Activated CD4-positive, alpha-beta T cell treated with anti-CD3 and anti-CD28 coated beads, Interleukin-2, amount 50 U/mL, for 1 hour (primary cell): ENCODE measurements at regions not wholly inside any gene's neighbourhood (a gene's known extent, or its start where the extent isn't known, plus 50 kb on each side); places are given as distances from the start of the nearest gene placed in this dataset.
"Not testable (repeated sequence)": the region's sequence is repeated elsewhere in the genome, so short reads cannot be mapped to it uniquely, and the experiment has no call there.

Experiments used
- DNase-seq: peaks from one replicate; pipeline ENCODE4 v3.0.0-alpha.2; 2020

DNA sequence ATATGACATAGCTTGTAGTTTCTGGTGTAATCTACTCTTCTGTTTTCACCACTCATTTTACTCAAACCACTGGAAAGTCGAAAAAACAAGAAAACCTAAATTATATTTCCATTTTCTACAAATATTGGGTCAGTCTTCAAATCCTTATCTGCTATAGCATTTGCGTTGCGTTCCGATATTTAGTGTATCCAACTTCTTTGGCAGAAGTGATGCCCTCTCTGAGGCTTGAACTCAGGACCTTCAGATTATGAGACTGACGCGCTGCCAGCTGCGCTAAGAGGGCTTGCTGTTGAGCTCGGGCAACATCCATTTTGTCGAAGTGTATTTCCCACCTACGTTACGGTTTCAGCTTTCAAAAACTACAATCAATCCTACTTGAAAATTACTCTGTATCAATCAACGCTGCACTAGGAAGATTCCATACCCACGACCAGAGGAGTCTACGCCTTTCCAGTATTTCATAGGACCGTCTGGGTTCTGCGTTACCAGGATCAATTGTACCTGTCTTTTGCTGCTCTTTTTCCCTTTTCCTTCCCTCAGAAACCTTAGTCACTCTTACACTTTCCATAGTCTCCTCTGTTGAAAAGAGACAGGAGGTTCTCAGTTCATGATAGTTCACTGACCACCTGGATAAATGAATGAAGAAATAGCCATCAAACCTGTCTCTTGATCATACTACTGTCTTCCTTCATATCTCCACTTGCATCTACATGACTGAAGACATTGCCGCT is 140.5 kb upstream of the ZNF322 start:
- not testable (repeated sequence) for DNase-seq

DNA sequence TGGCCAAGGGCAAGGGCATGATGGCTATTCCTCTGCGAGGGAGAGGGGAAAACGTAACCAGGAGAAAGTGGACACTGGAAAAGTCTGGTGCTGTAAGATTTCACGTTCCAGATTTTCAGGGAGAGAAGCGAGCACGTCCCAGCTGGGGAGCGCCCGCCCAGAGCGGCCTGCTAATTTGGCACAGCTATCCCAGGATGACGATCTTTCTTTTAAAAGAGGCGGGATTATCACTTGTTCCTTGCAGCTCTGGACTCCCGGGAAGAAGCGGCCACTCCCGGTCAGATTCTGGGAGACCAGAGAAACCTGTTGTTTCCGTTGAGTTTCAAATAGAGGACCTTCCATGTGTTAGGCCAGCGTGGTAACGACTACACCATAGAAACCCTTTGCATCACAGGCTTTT is 144.2 kb upstream of the ZNF322 start:
- DNase-seq = not testable (repeated sequence)

DNA sequence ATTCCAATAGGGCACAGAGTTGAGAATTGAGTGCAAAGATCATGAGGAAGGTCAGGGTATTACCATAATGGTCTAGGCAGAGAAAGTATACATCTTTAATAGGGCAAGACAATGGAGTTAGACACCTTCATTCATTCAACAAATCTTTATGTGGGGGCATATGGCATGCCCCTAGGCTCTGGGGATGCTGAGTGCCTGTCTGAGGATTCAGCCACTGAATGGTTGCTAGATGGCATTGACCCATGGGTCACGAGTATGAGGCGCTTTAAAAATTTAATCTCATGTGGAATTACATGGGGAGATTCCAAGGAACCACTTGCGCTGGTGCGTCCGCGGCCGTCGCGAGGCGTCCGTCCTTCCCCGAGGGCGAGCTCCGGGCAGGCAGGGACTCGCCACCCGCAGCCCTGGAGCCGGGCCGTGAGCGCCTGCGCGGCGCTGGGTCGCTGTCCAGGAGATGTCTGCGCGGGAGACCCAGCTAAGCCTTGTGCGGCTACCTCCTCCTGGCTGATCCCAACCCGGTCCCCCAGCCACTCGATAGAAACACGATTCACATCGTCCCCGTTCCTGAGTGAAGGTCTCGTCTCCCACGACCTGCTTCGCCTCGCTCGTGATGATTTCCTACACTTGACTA is 152.1 kb upstream of the ZNF322 start:
- DNase-seq = not testable (repeated sequence)

GRCh38 chr6:26818640-26819225 is 159.2 kb upstream of the ZNF322 start:
- DNase-seq = not testable (repeated sequence)

DNA sequence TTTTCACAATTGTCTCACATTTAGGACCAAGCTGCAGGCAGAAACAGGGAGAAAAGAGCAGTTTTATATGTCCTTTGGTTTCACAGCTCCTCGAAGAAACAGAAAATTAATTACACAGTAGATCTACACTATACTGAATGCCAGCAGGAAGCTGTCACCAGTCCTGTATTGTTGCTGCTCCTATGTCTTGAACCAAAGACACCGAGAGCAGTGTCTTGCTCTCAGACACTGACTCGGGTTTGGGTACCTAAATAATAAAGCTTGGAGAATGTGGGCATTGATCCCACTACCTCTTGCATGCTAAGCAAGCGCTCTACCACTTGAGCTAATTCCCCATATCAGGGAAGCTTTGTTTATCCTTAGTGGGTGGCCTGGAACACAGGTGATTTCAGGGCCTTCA is 168.4 kb upstream of the ZNF322 start:
- DNase-seq = not testable (repeated sequence)

DNA sequence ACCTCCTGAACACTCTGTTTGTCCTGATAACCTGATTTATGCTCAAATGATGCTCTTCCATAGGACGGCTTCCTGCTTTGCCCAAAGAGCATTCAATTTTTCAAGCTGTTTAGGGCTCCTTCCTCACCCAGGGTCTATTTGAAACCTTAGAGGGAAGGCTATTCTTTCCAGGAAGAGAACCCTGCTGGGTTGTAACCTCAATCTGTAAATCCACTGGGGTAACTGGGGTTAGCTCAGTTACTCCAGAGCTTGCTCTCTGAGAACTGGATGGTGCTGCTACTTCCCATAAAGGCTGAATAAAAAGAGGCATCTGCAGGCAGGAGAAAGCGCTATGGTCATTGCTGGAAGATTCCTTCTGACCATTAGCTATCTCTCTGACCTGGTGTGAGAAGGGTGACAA is 169.9 kb upstream of the ZNF322 start:
- DNase-seq = not testable (repeated sequence)

DNA sequence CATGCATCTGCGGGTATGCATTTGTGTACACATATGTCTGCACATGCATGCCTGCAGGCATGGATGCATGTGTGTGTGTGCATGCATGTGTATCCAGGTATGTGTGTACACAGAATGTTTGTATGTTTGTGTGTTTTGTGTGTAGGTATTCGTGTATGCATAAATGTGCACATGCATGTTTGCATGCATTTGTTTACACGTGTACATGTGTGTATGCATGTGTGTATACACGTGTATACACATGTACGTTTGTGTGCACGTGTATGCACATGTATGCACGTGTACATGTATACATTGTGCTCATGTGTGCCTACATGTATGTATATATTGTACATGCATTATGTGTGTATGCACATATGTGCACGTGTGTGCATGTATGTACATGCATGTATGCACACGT is 171.4 kb upstream of the ZNF322 start:
- DNase-seq = not testable (repeated sequence)

GRCh38 chr6:26835707-26836106 is 176.2 kb upstream of the ZNF322 start:
- not testable (repeated sequence) for DNase-seq

DNA sequence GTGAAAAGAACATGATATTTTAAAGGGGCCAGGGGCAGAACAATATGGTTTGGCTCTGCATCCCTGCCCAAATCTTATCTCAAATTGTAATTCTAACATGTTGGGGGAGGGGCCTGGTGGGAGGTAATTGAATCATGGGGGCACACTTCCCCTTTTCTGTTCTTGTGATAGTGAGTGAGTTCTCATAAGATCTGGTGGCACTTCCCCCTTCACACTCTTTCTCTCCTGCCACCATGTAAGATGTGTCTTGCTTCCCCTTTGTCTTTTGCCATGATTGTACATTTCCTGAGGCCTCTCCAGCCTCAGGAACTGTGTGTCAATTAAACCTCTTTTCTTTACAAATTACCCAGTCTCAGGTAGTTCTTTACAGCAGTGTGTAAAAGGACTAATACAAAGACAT is 177.1 kb upstream of the ZNF322 start:
- DNase-seq = not testable (repeated sequence)

- not testable (repeated sequence) for DNase-seq
Observed at GRCh38 chr6:26844823-26845222, 185.3 kb upstream of the ZNF322 start.

DNA sequence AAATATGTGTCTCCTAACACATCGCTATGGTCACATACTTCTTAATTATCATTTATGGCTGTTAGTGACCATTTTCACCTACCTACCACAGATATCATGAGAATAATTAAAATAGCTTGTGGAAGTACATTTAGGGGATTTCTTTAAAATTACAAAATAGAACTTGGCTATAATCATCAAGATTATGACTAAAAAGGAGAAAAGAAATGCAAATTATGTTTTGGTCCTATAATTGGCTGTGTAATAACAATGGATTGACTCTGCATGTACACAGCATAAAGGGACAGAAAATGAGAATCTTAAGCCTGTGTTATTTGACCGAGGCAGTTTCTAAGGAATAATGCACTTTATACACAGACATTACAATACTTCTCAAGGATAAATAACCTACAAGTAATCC is 197.7 kb upstream of the ZNF322 start:
- DNase-seq = not testable (repeated sequence)

GRCh38 chr6:26859067-26859770 is 199.7 kb upstream of the ZNF322 start:
- DNase-seq = not testable (repeated sequence)

GRCh38 chr6:26859771-26860163 is 200.2 kb upstream of the ZNF322 start:
- DNase-seq = not testable (repeated sequence)

GRCh38 chr6:26861913-26862312 is 202.4 kb upstream of the ZNF322 start:
- DNase-seq = not testable (repeated sequence)

- not testable (repeated sequence) for DNase-seq
Observed at GRCh38 chr6:26863641-26864040, 204.1 kb upstream of the ZNF322 start.

GRCh38 chr6:26898785-26899184 is 239.2 kb upstream of the ZNF322 start:
- not testable (repeated sequence) for DNase-seq

DNA sequence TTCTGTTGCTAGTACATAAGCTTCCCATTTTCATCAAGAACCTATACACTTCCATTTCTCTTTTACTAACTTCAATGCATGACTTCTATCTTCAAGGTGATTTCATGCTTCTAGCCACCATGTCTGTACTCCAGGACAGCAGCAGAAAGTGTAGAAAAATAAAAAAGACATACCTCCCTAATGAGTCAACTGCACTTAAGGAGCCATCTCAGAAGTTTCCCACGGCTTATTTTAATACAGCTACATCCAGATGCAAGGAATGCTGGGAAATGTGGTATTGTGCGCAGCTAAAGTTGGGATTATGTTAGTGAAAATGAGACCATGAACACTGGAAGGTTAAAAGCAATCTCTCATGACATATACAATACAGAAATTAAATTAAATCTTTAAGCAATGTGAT is 264.7 kb upstream of the ZNF322 start:
- not testable (repeated sequence) for DNase-seq

DNA sequence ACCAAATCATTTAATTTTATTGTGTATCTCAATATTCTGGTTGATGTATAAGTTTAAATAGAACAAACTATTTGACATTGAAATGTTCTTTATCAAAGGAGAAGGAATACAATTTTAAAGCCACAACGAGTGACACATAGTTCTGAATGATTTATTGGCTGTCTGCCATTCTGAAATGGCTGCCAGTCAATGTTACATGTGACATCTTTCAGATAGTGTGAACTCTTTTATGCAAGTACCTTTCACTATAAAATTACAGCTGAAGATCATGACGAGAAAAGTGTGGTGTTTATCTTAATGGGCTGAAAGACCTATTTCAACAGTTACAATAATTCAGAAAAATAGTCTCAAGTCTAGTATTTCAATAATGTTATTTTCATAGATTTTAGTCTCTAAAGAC is 268.6 kb upstream of the ZNF322 start:
- DNase-seq = not testable (repeated sequence)

DNA sequence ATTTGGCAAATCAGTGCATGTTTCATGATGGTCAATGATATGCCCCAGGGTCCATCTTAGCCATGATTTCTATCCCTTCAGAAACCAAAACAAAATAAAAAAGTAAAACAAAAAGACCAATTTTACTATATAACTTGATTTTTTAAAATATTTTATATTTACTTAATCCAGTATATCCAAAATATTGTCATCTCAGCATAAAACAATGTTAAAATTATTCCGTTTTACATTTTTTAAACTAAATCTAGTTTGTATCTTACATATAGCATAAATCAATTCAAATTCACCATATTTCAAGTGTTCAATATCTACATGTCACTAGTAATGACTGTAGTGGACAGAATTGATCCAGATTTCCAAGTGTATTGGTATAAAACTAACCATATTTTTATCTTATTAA is 277.7 kb upstream of the ZNF322 start:
- not testable (repeated sequence) for DNase-seq

DNA sequence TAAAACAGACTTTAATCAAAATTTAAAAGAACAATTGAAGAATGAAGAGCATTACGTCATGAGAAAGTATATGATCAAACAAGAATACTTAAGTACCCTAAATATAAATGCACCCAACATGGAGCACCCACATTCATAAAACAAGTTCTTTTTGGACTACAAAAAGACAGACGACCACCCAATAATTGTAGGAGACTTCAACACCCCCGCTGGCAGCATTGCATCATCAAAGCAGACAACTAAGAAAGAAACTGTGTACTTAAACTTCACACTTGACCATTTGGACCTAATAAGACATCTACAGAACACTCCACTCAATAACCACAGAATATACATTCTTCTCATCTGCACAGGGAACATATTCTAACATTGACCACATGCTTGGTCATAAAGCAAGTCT is 291.7 kb upstream of the ZNF322 start:
- DNase-seq = not testable (repeated sequence)

- DNase-seq = peak; percentile 21
Observed at GRCh38 chr6:26956078-26956600, 291.4 kb upstream of the PRSS16 start.

- DNase-seq = peak; percentile 77
Observed at GRCh38 chr6:26956601-26957184, 290.8 kb upstream of the PRSS16 start.
